ENCODE measurements at regions not wholly inside any gene's neighbourhood (a gene's known extent, or its start where the extent isn't known, plus 50 kb on each side); places are given as distances from the start of the nearest gene placed in this dataset.
"Not testable (repeated sequence)": the region's sequence is repeated elsewhere in the genome, so short reads cannot be mapped to it uniquely, and the experiment has no call there.

DNA sequence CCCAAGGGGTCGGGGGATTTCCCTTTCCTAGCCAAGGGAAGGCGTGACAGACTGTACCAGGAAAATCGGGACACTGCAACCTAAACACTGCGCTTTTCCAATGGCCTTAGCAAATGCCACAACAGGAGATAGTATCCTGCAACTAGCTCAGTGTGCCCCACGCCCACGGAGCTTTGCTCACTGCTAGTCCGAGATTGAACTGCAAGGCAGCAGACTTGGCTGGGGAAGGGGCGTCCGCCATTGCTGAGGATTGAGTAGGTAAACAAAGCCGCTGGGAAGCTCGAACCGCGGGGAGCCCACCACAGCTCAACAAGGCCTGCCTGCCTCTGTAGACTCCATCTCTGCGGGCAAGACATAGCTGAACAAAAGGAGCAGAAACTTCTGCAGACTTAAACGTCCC, 72.3 kb upstream of the THRB start:
- TF ChIP-seq ZFX (IDR thresholded peaks at IDR 0.05; ENCODE audit: borderline replicate concordance) (no peak), CTCF (IDR thresholded peaks at IDR 0.05) (no peak)
- H3K27ac ChIP-seq = no peak overlapping the region

DNA sequence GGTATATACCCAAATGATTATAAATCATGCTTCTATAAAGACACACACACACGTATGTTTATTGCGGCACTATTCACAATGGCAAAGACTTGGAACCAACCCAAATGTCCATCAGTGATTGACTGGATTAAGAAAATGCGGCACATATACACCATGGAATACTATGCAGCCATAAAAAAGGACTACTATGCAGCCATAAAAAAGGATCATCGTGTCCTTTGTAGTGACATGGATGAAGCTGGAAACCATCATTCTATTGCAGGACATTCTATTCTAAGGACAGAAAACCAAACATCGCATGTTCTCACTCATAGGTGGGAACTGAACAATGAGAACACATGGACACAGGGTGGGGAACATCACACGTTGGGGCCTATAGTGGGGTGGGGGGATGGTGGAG, 77.8 kb upstream of the THRB start:
- not testable (repeated sequence) for H3K27ac ChIP-seq

DNA sequence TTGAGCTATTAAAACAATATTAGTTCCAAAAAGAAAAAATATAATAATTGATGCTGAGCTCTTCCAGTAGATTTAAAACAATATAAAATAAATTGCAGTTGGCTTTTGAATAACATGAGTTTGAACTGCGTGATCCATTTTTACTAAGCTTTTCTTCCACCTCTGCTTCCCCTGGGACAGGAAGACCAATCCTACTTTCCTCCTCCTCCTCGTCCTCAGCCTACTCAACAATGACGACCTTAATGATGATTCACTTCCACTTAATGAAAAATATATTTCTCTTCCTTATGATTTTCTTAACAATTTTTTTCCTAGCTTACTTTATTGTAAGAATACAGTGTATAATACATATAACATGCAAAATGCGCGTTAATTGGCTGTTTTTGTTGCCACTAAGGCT, 78.9 kb upstream of the THRB start:
- TF ChIP-seq CTCF (IDR thresholded peaks at IDR 0.05) (no peak), ZFX (IDR thresholded peaks at IDR 0.05; ENCODE audit: borderline replicate concordance) (no peak)
- H3K27ac ChIP-seq = no peak overlapping the region

GRCh38 chr3:24578324-24578723, 83.7 kb upstream of the THRB start:
- TF ChIP-seq CTCF (IDR thresholded peaks at IDR 0.05) (no peak), ZFX (IDR thresholded peaks at IDR 0.05; ENCODE audit: borderline replicate concordance) (no peak)
- no peak overlapping the region for H3K27ac ChIP-seq

GRCh38 chr3:24578951-24579421, 84.3 kb upstream of the THRB start:
- no peak for TF ChIP-seq ZFX (IDR thresholded peaks at IDR 0.05; ENCODE audit: borderline replicate concordance)
- TF ChIP-seq CTCF (IDR thresholded peaks at IDR 0.05) = no peak
- no peak overlapping the region for H3K27ac ChIP-seq

DNA sequence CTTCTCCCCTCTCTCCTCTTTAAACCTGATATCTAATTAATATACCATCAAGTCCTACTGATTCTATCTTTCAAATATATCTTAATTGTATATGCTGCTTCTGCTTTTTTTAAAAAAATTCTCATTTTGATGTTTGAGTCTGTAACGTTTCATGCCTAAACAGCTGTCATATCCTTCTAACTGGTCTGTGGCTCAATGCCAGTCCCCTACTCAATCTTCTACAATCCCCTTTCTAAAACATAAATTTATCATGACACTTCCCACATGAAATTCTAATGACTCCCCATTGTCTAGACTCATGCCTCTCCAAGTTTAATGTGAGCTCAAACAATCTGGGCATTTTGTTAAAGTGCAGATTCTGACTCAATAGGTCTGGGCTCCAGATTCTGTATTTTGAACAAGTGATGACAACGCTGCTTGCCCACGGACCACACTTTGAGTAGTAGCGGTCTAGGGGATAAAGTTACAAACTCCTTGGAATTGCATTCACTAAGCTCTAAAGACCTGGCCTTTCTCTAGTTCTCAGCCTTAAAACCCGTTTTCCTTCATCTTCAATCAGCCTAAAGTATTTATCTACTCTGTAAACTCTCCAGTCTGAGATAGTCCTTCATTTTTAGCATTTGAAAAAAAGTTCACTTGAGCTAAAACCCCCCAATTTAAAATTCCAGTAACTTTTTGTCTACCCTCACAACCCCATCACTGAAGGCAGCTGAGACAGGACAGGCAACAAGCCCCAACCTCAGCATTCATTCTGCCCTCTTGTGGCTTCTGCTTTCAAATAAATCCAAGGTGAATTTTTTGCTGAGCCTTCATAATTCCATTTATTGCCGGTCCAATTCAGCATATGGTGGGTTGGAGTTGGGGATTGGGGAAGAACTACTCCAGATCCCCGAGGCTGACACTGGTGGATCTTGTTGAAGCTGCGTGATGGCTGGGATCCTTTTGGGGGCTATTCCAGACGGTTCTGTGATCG, 88.1 kb upstream of the THRB start:
- TF ChIP-seq CTCF (IDR thresholded peaks at IDR 0.05) (peak; percentile 41), ZFX (IDR thresholded peaks at IDR 0.05; ENCODE audit: borderline replicate concordance) (no peak)

DNA sequence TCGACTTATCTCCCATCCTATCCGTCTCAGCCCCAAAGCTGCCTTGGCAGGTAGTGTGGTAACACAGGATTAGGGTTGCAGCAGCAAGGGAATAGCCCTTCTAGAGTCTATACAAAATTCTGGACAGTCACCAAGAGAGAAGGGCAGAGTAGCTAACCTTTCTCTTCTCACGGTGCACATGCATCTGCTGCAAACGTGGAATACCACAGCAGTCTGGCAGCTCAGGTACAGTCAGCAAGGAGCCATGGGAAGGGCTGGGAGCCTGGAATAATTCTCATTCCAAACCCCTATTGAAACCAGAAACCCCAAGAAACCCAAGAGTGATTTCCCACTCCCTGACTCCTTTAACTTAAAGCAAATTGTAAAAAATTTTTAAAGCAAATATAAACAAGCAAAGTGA, 92.3 kb upstream of the THRB start:
- TF ChIP-seq CTCF (IDR thresholded peaks at IDR 0.05) (no peak), ZFX (IDR thresholded peaks at IDR 0.05; ENCODE audit: borderline replicate concordance) (no peak)
- H3K27ac ChIP-seq = no peak overlapping the region

More for the DNA sequence above, 88.1 kb upstream of the THRB start:
- H3K27ac ChIP-seq = no peak overlapping the region
